Endothelial cell of umbilical vein (primary cell): ENCODE measurements at regions not wholly inside any gene's neighbourhood (a gene's known extent, or its start where the extent isn't known, plus 50 kb on each side); places are given as distances from the start of the nearest gene placed in this dataset.

Experiments used
- BruUV-seq: library from RNA; stranded (reverse); fragments of 400-500 nt; replicated peaks from 2 replicates; lab custom pipeline; 2021; lab: Mats Ljungman, UMichigan
- CTCF ChIA-PET: fragments of 300-600, 350-600 bp; sonication (Branson Sonifier 250); formaldehyde crosslinking; loops from one replicate; lab custom pipeline; 2021; ENCODE audit warnings: antibody characterized with exemption, inconsistent platforms; lab: Charles Lee
- POLR2A ChIA-PET: fragments of 300-600, 350-600 bp; sonication (Branson Sonifier 250); formaldehyde crosslinking; loops from one replicate; lab custom pipeline; 2021; ENCODE audit warnings: antibody characterized with exemption, inconsistent platforms; lab: Charles Lee
- DNase-seq: peaks from one replicate; pipeline ENCODE4 v3.0.0-alpha.2; 2011; ENCODE audit warnings: low read depth, low spot score
- FAIRE-seq: peaks from 2 replicates; lab custom pipeline; 2011; peaks lifted over from hg19 to GRCh38; lab: Jason Lieb, UNC
- H2AFZ ChIP-seq: 2 replicates; pipeline ENCODE4 v1.6.0; 2012; ENCODE audit warnings: low read depth, low read length, control low read depth, inconsistent platforms
- H3K27ac ChIP-seq: 2 replicates; pipeline ENCODE4 v1.5.1; 2011; ENCODE audit warnings: low read depth, mild to moderate bottlenecking, control low read depth, low read length, moderate library complexity; ENCODE audit not compliant: insufficient read depth
- H3K27me3 ChIP-seq, 2 experiments: 2 replicates each; pipeline versions ENCODE4 v1.6.0 to v1.6.1; 2011; ENCODE audit warnings: low read length in 2 of 2, mixed read lengths in 1 of 2; ENCODE audit not compliant: control insufficient read depth in 2 of 2, insufficient read depth in 2 of 2
- H3K36me3 ChIP-seq, 2 experiments: 2 replicates in 1 of 2; 3 replicates in 1 of 2; pipeline ENCODE4 v1.5.1; 2011; ENCODE audit warnings: low read length in 2 of 2, mild to moderate bottlenecking in 1 of 2, moderate library complexity in 1 of 2; ENCODE audit not compliant: control insufficient read depth in 2 of 2, insufficient read depth in 2 of 2; ENCODE audit errors: extremely low read depth in 1 of 2
- H3K4me1 ChIP-seq: 3 replicates; pipeline ENCODE4 v1.5.1; 2011; ENCODE audit warnings: mild to moderate bottlenecking, low read length; ENCODE audit not compliant: control insufficient read depth, insufficient read depth; ENCODE audit errors: extremely low read depth
- H3K4me2 ChIP-seq: 2 replicates; pipeline ENCODE4 v1.6.1; 2011; ENCODE audit warnings: low read length, control low read depth, mixed read lengths; ENCODE audit not compliant: insufficient read depth
- H3K4me3 ChIP-seq, 3 experiments: fragments of 200-600 bp in 1 of 3; sonication (generic), shearing (Covaris generic) in 1 of 3; replicated peaks in 1 of 3; 2 replicates each; pipeline ENCODE4 v1.5.1; 2011 to 2016; ENCODE audit warnings: control low read depth in 3 of 3, low read length in 3 of 3, mild to moderate bottlenecking in 2 of 3, inconsistent platforms in 1 of 3, low read depth in 1 of 3, moderate library complexity in 1 of 3; ENCODE audit not compliant: insufficient read depth in 1 of 3
- H3K79me2 ChIP-seq: 2 replicates; pipeline ENCODE4 v1.6.0; 2012; ENCODE audit warnings: low read length, inconsistent platforms; ENCODE audit not compliant: control insufficient read depth, insufficient read depth
- H3K9ac ChIP-seq: replicated peaks from 2 replicates; pipeline ENCODE3; 2011; ENCODE audit warnings: low read length, control low read depth; ENCODE audit not compliant: insufficient read depth; ENCODE audit errors: extremely low read depth
- H3K9me1 ChIP-seq: replicated peaks from 3 replicates; pipeline ENCODE4 v1.6.0; 2011; ENCODE audit warnings: mild to moderate bottlenecking, low read length; ENCODE audit not compliant: control insufficient read depth, insufficient read depth; ENCODE audit errors: extremely low read depth
- H3K9me3 ChIP-seq: replicated peaks from 2 replicates; pipeline ENCODE4 v1.5.1; 2012; ENCODE audit warnings: low read length, inconsistent platforms; ENCODE audit not compliant: control insufficient read depth, insufficient read depth
- H4K20me1 ChIP-seq: replicated peaks from 2 replicates; pipeline ENCODE3; 2011; ENCODE audit warnings: mild to moderate bottlenecking, low read length; ENCODE audit not compliant: control insufficient read depth, insufficient read depth; ENCODE audit errors: extremely low read depth
- CTCF ChIP-seq, 2 donors: IDR thresholded peaks; 1 replicate in 1 of 2; 2 replicates in 1 of 2; pipeline ENCODE4 v1.5.1; 2011; ENCODE audit warnings: low read length in 2 of 2, mild to moderate bottlenecking in 2 of 2, moderate library complexity in 2 of 2, control low read depth in 1 of 2, inconsistent platforms in 1 of 2, low read depth in 1 of 2; ENCODE audit not compliant: insufficient read depth in 1 of 2; ENCODE audit errors: extremely low read depth in 1 of 2
- EZH2 ChIP-seq: IDR thresholded peaks from 2 replicates; pipeline ENCODE4 v1.6.1; 2012; ENCODE audit warnings: borderline replicate concordance, low read depth, mild to moderate bottlenecking, moderate library complexity, low read length, inconsistent platforms; ENCODE audit not compliant: severe bottlenecking
- FOS ChIP-seq: IDR thresholded peaks from 2 replicates; pipeline ENCODE4 v1.6.1; 2011; ENCODE audit warnings: mild to moderate bottlenecking, low read length, moderate library complexity, borderline replicate concordance; ENCODE audit not compliant: insufficient read depth
- GATA2 ChIP-seq: IDR thresholded peaks from 2 replicates; pipeline ENCODE4 v1.7.0; 2011; ENCODE audit warnings: low read depth, mild to moderate bottlenecking, moderate library complexity, mixed read lengths, low read length; ENCODE audit not compliant: insufficient read length, insufficient read depth
- JUN ChIP-seq: IDR thresholded peaks from 2 replicates; pipeline ENCODE4 v1.6.1; 2011; ENCODE audit warnings: borderline replicate concordance, low read depth; ENCODE audit not compliant: insufficient read length, insufficient read depth
- MAX ChIP-seq: IDR thresholded peaks from 2 replicates; pipeline ENCODE4 v1.6.1; 2011; ENCODE audit not compliant: insufficient read depth, insufficient read length
- MYC ChIP-seq: IDR thresholded peaks from one replicate; pipeline ENCODE4 v1.6.1; 2011; ENCODE audit warnings: mild to moderate bottlenecking, low read depth, low read length
- POLR2A ChIP-seq: IDR thresholded peaks from 2 replicates; pipeline ENCODE4 v1.6.1; 2012; ENCODE audit warnings: low read depth, mild to moderate bottlenecking, control low read depth, low read length
- POLR2AphosphoS5 ChIP-seq: IDR thresholded peaks from 2 replicates; pipeline ENCODE4 v1.6.1; 2012; ENCODE audit warnings: low read depth, mild to moderate bottlenecking, control low read depth, low read length, moderate library complexity; ENCODE audit not compliant: insufficient read depth
- dilution Hi-C: fragments of 300-500 bp; cut with MboI; formaldehyde crosslinking; loops from one replicate; pipeline ENCODE4 v1.15.0; 2019; ENCODE audit warnings: low sequenced_read_pairs; ENCODE audit not compliant: extremely low pct_ligation_motif_present
- intact Hi-C: fragments of 100-400 bp; cut with micrococcal nuclease; formaldehyde crosslinking; loops from one replicate; pipeline ENCODE4 v1.10.0; 2022

- no peak for DNase-seq
- Histone ChIP-seq H3K27me3 (no peaks in the 10 kb centered on the region), H3K79me2 (no peaks in the 10 kb centered on the region), H3K9ac (no peak overlapping the region), H3K4me1 (no peaks in the 10 kb centered on the region), H2AFZ (no peak overlapping the region), H3K9me3 (no peaks in the 10 kb centered on the region), H3K4me2 (no peak overlapping the region), H3K9me1 (no peaks in the 10 kb centered on the region), H3K4me3 (no peak overlapping the region), H4K20me1 (no peaks in the 10 kb centered on the region), H3K27ac (no peak overlapping the region), H3K36me3 (no peaks in the 10 kb centered on the region)
- no peak for TF ChIP-seq JUN
- no peak for TF ChIP-seq GATA2
- TF ChIP-seq MYC: no peak
- no peak for TF ChIP-seq EZH2
- no TSS peak for BruUV-seq
- CTCF ChIA-PET: no interaction called here
- dilution Hi-C loops: no loop called here
- FAIRE-seq: no peak
- intact Hi-C loops: no loop called here
- POLR2A ChIA-PET: interaction anchor here (0.6 to 0.7 kb wide), 2 partner anchors 170 to 260 kb away, joined by 5 to 9 read pairs; no protein-coding TSS in a partner anchor
Observed at GRCh38 chr19:32246006-32246405, 99.4 kb upstream of the ZNF507 start.

GRCh38 chr19:32251634-32252332 is 93.6 kb upstream of the ZNF507 start:
- dilution Hi-C loops (no loop called here), intact Hi-C loops (no loop called here)
- no peak overlapping the region for H3K27ac ChIP-seq
- DNase-seq: no peak
- no peaks in the 10 kb centered on the region for H3K4me1 ChIP-seq
- H3K79me2 ChIP-seq: no peaks in the 10 kb centered on the region
- no peak overlapping the region for H2AFZ ChIP-seq
- POLR2A ChIA-PET: no interaction called here
- H4K20me1 ChIP-seq: no peaks in the 10 kb centered on the region
- no peak overlapping the region for H3K4me2 ChIP-seq
- CTCF ChIA-PET: no interaction called here
- TF ChIP-seq MAX (no peak), POLR2AphosphoS5 (no peak), FOS (no peak), EZH2 (no peak), MYC (no peak), CTCF (IDR thresholded peaks at IDR 0.05; ENCODE audit: extremely low read depth in 1 of 2, insufficient read depth in 1 of 2, low read depth in 1 of 2, low read length in 2 of 2) (no peak), GATA2 (no peak), POLR2A (no peak), JUN (no peak)
- no peak for FAIRE-seq
- no peak overlapping the region for H3K4me3 ChIP-seq
- H3K9me1 ChIP-seq: no peaks in the 10 kb centered on the region
- BruUV-seq: no TSS peak
- no peaks in the 10 kb centered on the region for H3K27me3 ChIP-seq
- H3K9me3 ChIP-seq: no peaks in the 10 kb centered on the region
- no peaks in the 10 kb centered on the region for H3K36me3 ChIP-seq
- H3K9ac ChIP-seq: no peak overlapping the region
